ENCODE measurements at regions not wholly inside any gene's neighbourhood (a gene's known extent, or its start where the extent isn't known, plus 50 kb on each side); places are given as distances from the start of the nearest gene placed in this dataset.

GRCh38 chr3:9301091-9301490 is 51.6 kb upstream of the SRGAP3 start:
- no peak for DNase-seq

GRCh38 chr3:9301798-9302197 is 52.4 kb upstream of the SRGAP3 start:
- DNase-seq, result no peak

GRCh38 chr3:9302425-9303181 is 53.2 kb upstream of the SRGAP3 start:
- peak in 57 of 58 donors; percentile 45 to 93 (median 73) for DNase-seq

- no peak for DNase-seq
These were observed 54.4 kb upstream of the THUMPD3 start for GRCh38 chr3:9308298-9308990.

GRCh38 chr3:9310043-9310442 is 52.8 kb upstream of the THUMPD3 start:
- no peak for DNase-seq

DNA sequence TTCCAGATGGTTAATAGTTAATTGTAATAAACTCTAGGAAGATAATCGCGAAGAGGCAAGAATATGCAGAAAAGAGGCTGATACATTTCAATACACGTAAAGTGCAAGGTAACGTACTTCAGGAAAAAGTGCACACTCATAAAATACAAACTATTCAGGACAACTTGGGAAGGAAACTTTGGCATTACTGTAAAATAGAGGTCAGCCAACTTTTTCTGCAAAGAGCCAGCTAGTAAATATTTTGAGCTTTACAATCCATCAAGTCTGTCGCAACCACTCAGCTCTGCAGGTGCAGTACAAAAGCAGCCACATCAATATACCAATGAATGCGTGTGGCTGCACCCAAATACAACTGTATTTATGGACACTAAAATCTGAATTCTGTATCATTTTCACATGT is 51.6 kb upstream of the THUMPD3 start:
- no peak for DNase-seq
